Endothelial cell (in vitro differentiated cells): ENCODE measurements at regions not wholly inside any gene's neighbourhood (a gene's known extent, or its start where the extent isn't known, plus 50 kb on each side); places are given as distances from the start of the nearest gene placed in this dataset.

Experiments used
- DNase-seq: peaks from one replicate; pipeline ENCODE4 v3.0.0; 2021; ENCODE audit warnings: low spot score
- H3K27ac Mint-ChIP-seq: one replicate; pipeline ENCODE4 v1.8.0; 2021; ENCODE audit warnings: mixed read lengths, inconsistent platforms; ENCODE audit not compliant: unreplicated experiment
- H3K27me3 Mint-ChIP-seq: one replicate; pipeline ENCODE4 v1.8.0; 2021; ENCODE audit warnings: mild to moderate bottlenecking, moderate library complexity, mixed read lengths, inconsistent platforms; ENCODE audit not compliant: unreplicated experiment
- H3K36me3 Mint-ChIP-seq: one replicate; pipeline ENCODE4 v1.8.0; 2021; ENCODE audit warnings: mild to moderate bottlenecking, low read depth, mixed read lengths, inconsistent platforms; ENCODE audit not compliant: unreplicated experiment
- H3K4me1 Mint-ChIP-seq: one replicate; pipeline ENCODE4 v1.8.0; 2021; ENCODE audit warnings: mild to moderate bottlenecking, mixed read lengths, inconsistent platforms; ENCODE audit not compliant: unreplicated experiment
- H3K4me3 Mint-ChIP-seq: one replicate; pipeline ENCODE4 v1.8.0; 2021; ENCODE audit warnings: mild to moderate bottlenecking, mixed read lengths, inconsistent platforms; ENCODE audit not compliant: unreplicated experiment
- H3K9me3 Mint-ChIP-seq: one replicate; pipeline ENCODE4 v1.8.0; 2021; ENCODE audit warnings: mixed read lengths, inconsistent platforms; ENCODE audit not compliant: unreplicated experiment
- TF ChIP-seq, protein P1 (sequence below): fragments of 200-600 bp; sonication (generic); IDR thresholded peaks from one replicate; pipeline ENCODE4 v1.5.0; 2021; ENCODE audit warnings: antibody characterized with exemption; ENCODE audit not compliant: unreplicated experiment

DNA sequence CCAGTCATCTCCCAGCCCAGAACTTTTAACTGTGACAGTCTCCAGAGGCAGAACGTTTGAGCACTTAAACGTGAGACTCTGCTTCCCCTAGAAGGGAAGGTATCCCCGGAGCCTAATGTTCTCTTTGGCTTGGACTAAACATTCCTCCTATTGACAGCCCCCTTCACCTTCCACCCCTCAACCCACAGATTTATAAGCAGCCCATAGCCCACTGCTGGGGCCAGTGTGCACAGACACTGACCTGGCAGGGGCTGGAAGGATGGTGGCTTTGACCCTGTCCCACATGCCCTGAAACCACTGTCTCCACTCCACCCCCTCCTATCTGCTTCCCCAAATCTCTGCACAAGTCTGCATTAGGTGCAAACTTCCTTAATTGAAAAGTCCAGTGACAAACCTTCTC lies 715.0 kb upstream of the IGFBP3 start:
- Mint-ChIP-seq H3K27me3 (no peaks in the 10 kb centered on the region), H3K36me3 (peaks cover 4% of the 10 kb centered on the region), H3K4me3 (no peak overlapping the region), H3K27ac (no peak overlapping the region), H3K4me1 (peaks cover 14% of the 10 kb centered on the region), H3K9me3 (no peaks in the 10 kb centered on the region)
- TF ChIP-seq, protein P1, sequence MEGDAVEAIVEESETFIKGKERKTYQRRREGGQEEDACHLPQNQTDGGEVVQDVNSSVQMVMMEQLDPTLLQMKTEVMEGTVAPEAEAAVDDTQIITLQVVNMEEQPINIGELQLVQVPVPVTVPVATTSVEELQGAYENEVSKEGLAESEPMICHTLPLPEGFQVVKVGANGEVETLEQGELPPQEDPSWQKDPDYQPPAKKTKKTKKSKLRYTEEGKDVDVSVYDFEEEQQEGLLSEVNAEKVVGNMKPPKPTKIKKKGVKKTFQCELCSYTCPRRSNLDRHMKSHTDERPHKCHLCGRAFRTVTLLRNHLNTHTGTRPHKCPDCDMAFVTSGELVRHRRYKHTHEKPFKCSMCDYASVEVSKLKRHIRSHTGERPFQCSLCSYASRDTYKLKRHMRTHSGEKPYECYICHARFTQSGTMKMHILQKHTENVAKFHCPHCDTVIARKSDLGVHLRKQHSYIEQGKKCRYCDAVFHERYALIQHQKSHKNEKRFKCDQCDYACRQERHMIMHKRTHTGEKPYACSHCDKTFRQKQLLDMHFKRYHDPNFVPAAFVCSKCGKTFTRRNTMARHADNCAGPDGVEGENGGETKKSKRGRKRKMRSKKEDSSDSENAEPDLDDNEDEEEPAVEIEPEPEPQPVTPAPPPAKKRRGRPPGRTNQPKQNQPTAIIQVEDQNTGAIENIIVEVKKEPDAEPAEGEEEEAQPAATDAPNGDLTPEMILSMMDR = no peak
- no peak for DNase-seq

DNA sequence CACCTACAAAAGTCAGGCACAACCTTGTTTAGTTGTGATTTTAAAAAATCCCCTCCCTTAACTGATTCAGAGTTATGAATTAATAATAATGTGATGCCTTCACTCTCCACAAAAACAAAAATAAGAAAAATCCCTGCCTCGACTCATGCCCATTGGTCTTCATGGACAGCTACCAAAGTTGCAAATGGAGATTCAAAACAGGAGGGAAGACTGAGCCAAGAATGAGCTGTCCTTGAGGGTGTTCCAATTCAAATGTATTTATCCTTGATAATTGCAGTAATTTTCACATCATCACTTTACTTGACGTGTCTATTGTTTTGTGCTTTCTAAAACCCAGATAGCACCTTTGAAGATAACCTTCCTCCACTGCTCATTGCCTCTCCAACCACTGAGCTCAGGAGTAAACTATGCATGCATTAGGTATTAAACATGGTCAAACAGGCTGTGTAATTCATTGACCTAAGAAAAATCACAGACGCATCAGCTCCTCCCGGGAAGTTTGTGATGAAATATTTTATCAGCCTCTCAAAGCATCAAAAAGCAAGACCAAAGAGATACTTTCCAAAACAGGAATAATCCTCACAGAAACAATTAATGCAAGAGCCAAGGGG lies 712.7 kb upstream of the IGFBP3 start:
- Mint-ChIP-seq H3K27ac (no peak overlapping the region), H3K36me3 (peaks cover 4% of the 10 kb centered on the region), H3K4me1 (peaks cover 14% of the 10 kb centered on the region), H3K9me3 (no peaks in the 10 kb centered on the region), H3K4me3 (no peak overlapping the region), H3K27me3 (no peaks in the 10 kb centered on the region)
- no peak for DNase-seq
- TF ChIP-seq, protein P1 = no peak

DNA sequence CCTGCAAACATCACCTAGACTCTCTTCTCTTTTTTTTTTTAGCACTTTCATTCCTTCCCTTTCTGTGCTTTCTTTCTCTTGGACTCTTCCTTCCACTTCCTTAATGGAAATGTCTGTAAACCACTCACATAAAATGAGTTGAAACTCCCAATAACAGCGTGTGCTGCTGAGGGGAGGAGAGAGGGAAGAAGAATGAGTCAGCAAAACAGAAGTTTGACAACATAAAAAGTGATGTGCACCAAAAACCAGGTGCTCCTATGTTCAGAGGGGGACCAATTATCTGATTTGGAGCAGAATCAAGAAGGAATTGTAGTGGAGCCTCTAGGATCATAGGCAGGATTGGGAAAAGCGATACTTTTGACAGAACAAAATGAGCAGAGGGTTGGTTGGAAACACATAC lies 712.1 kb upstream of the IGFBP3 start:
- no peak overlapping the region for H3K27ac Mint-ChIP-seq
- no peaks in the 10 kb centered on the region for H3K9me3 Mint-ChIP-seq
- no peaks in the 10 kb centered on the region for H3K27me3 Mint-ChIP-seq
- H3K36me3 Mint-ChIP-seq = peaks cover 4% of the 10 kb centered on the region
- peaks cover 14% of the 10 kb centered on the region for H3K4me1 Mint-ChIP-seq
- no peak for DNase-seq
- H3K4me3 Mint-ChIP-seq = no peak overlapping the region
- TF ChIP-seq, protein P1 = no peak

DNA sequence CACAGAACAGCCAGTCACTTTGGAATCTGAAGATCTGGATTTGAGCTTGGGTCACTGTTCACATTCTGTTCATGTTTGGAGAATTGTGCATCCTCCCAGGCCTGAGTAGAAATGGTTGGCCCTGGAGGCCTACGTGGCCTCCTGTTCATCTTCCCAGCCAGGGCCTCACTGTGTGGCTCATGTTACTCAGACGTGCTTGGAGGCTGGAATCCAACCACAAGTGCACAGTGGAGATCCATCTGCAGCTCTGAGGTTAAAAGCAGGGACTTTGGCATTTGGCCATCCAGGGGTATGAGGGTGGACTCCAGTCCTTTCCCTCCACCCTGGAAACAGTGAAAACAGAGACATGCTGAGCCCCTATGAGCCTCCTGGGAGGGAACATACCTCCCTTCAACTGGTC lies 709.0 kb upstream of the IGFBP3 start:
- Mint-ChIP-seq H3K4me3 (no peak overlapping the region), H3K4me1 (peaks cover 9% of the 10 kb centered on the region), H3K27ac (no peak overlapping the region), H3K9me3 (no peaks in the 10 kb centered on the region), H3K27me3 (peaks cover 3% of the 10 kb centered on the region), H3K36me3 (no peaks in the 10 kb centered on the region)
- DNase-seq = no peak
- TF ChIP-seq, protein P1 = no peak

DNA sequence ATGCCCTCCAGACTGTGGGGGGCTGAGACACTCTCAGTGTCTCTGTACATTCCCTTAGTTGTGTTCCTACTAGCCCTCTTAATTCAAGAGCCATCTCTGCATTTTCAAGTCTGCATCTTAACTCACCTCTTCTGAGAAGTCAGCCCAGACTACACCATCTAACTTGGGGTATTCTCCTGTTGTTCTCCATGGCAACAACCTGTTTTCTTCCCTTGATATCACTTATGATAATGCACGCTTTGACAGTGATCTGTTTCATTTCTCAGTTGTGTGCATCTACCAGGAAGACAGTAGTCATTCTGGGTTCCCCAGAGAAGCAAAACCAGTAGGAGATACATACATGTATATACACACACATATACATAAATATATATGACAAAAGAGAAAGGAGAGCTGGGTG lies 707.3 kb upstream of the IGFBP3 start:
- TF ChIP-seq, protein P1 = no peak
- no peaks in the 10 kb centered on the region for H3K36me3 Mint-ChIP-seq
- no peaks in the 10 kb centered on the region for H3K9me3 Mint-ChIP-seq
- H3K4me3 Mint-ChIP-seq = no peak overlapping the region
- H3K27ac Mint-ChIP-seq = no peak overlapping the region
- H3K4me1 Mint-ChIP-seq = no peaks in the 10 kb centered on the region
- H3K27me3 Mint-ChIP-seq = peaks cover 3% of the 10 kb centered on the region
- no peak for DNase-seq
